WTC11 (cell line): ENCODE measurements at regions not wholly inside any gene's neighbourhood (a gene's known extent, or its start where the extent isn't known, plus 50 kb on each side); places are given as distances from the start of the nearest gene placed in this dataset.

Experiments used
- ATAC-seq: fragments of 200-7000 bp; cut with Tn5 transposase; 2 replicates; pipeline ENCODE4 v1.10.0; 2021; ENCODE audit warnings: mild to moderate bottlenecking, moderate library complexity
- CTCF ChIA-PET: fragments of 300-600 bp; sonication (Branson Sonifier 250); formaldehyde crosslinking; loops from one replicate; lab custom pipeline; 2021; ENCODE audit warnings: antibody characterized with exemption; lab: Charles Lee
- POLR2A ChIA-PET: fragments of 350-600 bp; sonication (Branson Sonifier 250); formaldehyde crosslinking; loops from one replicate; lab custom pipeline; 2021; ENCODE audit warnings: antibody characterized with exemption; lab: Charles Lee
- DNase-seq: peaks from one replicate; pipeline ENCODE4 v3.0.0; 2021; ENCODE audit warnings: low spot score
- H3K27ac Mint-ChIP-seq: 2 replicates; pipeline ENCODE4 v1.8.0; 2021; ENCODE audit warnings: mixed read lengths
- H3K27me3 Mint-ChIP-seq: 2 replicates; pipeline ENCODE4 v1.8.0; 2021; ENCODE audit warnings: low read depth, mild to moderate bottlenecking, moderate library complexity, mixed read lengths
- H3K36me3 Mint-ChIP-seq: 2 replicates; pipeline ENCODE4 v1.8.0; 2021; ENCODE audit warnings: mixed read lengths
- H3K4me1 Mint-ChIP-seq: 2 replicates; pipeline ENCODE4 v1.8.0; 2022; ENCODE audit warnings: mixed read lengths
- H3K4me3 Mint-ChIP-seq: 2 replicates; pipeline ENCODE4 v1.8.0; 2021; ENCODE audit warnings: mild to moderate bottlenecking, moderate library complexity, mixed read lengths
- H3K9me3 Mint-ChIP-seq: 2 replicates; pipeline ENCODE4 v1.8.0; 2021; ENCODE audit warnings: mixed read lengths
- AR ChIP-seq: fragments of 250-450 bp; sonication (Bioruptor Pico); IDR thresholded peaks from 2 replicates; pipeline ENCODE4 v1.9.0; 2021; ENCODE audit warnings: mild to moderate bottlenecking
- ATF1 ChIP-seq: sonication (generic); formaldehyde crosslinking; IDR thresholded peaks from 2 replicates; pipeline ENCODE4 v1.8.1; 2023; ENCODE audit warnings: mild to moderate bottlenecking, moderate library complexity, missing genetic modification reagents
- ATF2 ChIP-seq: sonication (generic); formaldehyde crosslinking; IDR thresholded peaks from 2 replicates; pipeline ENCODE4 v1.8.1; 2022; ENCODE audit warnings: low read depth, missing genetic modification reagents, borderline replicate concordance
- ATF3 ChIP-seq: sonication (generic); formaldehyde crosslinking; conservative IDR thresholded peaks from 2 replicates; pipeline ENCODE4 v1.8.1; 2022; ENCODE audit warnings: mild to moderate bottlenecking, missing genetic modification reagents
- ATF6 ChIP-seq: sonication (generic); formaldehyde crosslinking; IDR thresholded peaks from 2 replicates; pipeline ENCODE4 v1.8.1; 2023; ENCODE audit warnings: mild to moderate bottlenecking, missing genetic modification reagents
- CBFB ChIP-seq: sonication (generic); formaldehyde crosslinking; IDR thresholded peaks from 2 replicates; pipeline ENCODE4 v1.8.1; 2022; ENCODE audit warnings: mild to moderate bottlenecking, low read depth, missing genetic modification reagents
- EMX1 ChIP-seq: fragments of 250-450 bp; sonication (Bioruptor Pico); IDR thresholded peaks from 2 replicates; pipeline ENCODE4 v1.8.0; 2021; ENCODE audit warnings: mild to moderate bottlenecking
- ESRRA ChIP-seq: sonication (generic); formaldehyde crosslinking; IDR thresholded peaks from 2 replicates; pipeline ENCODE4 v1.8.1; 2022; ENCODE audit warnings: mild to moderate bottlenecking, missing genetic modification reagents, borderline replicate concordance
- FOXK1 ChIP-seq: sonication (generic); formaldehyde crosslinking; IDR thresholded peaks from 2 replicates; pipeline ENCODE4 v1.8.0; 2022; ENCODE audit warnings: mild to moderate bottlenecking, moderate library complexity, missing genetic modification reagents
- JAZF1 ChIP-seq: fragments of 250-450 bp; sonication (Bioruptor Pico); IDR thresholded peaks from 2 replicates; pipeline ENCODE4 v1.9.0; 2021; ENCODE audit warnings: moderate library complexity, mild to moderate bottlenecking, inconsistent platforms
- KAT7 ChIP-seq: sonication (generic); formaldehyde crosslinking; IDR thresholded peaks from 2 replicates; pipeline ENCODE4 v1.8.1; 2023; ENCODE audit warnings: missing genetic modification reagents, mild to moderate bottlenecking, borderline replicate concordance
- MYBL2 ChIP-seq: sonication (generic); formaldehyde crosslinking; IDR thresholded peaks from 2 replicates; pipeline ENCODE4 v1.8.1; 2023; ENCODE audit warnings: mild to moderate bottlenecking, moderate library complexity, missing genetic modification reagents
- NFATC4 ChIP-seq: fragments of 250-450 bp; sonication (Bioruptor Pico); IDR thresholded peaks from 2 replicates; pipeline ENCODE4 v1.9.0; 2021; ENCODE audit warnings: mild to moderate bottlenecking
- OVOL2 ChIP-seq: fragments of 250-450 bp; sonication (Bioruptor Pico); IDR thresholded peaks from 2 replicates; pipeline ENCODE4 v1.9.0; 2021; ENCODE audit warnings: mild to moderate bottlenecking, borderline replicate concordance
- PRDM15 ChIP-seq: sonication (generic); formaldehyde crosslinking; IDR thresholded peaks from 2 replicates; pipeline ENCODE4 v1.8.0; 2022; ENCODE audit warnings: missing genetic modification reagents
- RORB ChIP-seq: fragments of 250-450 bp; sonication (Bioruptor Pico); IDR thresholded peaks from 2 replicates; pipeline ENCODE4 v1.9.0; 2021; ENCODE audit warnings: mild to moderate bottlenecking
- SOX15 ChIP-seq: fragments of 250-450 bp; sonication (Bioruptor Pico); IDR thresholded peaks from 2 replicates; pipeline ENCODE4 v1.9.0; 2021; ENCODE audit warnings: mild to moderate bottlenecking
- SP1 ChIP-seq: sonication (generic); formaldehyde crosslinking; conservative IDR thresholded peaks from 2 replicates; pipeline ENCODE4 v1.8.1; 2022; ENCODE audit warnings: missing genetic modification reagents
- USF1 ChIP-seq: sonication (generic); formaldehyde crosslinking; IDR thresholded peaks from 2 replicates; pipeline ENCODE4 v1.8.0; 2022; ENCODE audit warnings: mild to moderate bottlenecking, missing genetic modification reagents
- ZMAT4 ChIP-seq: fragments of 250-450 bp; sonication (Bioruptor Pico); IDR thresholded peaks from 2 replicates; pipeline ENCODE4 v1.9.0; 2021; ENCODE audit warnings: mild to moderate bottlenecking
- ZNF232 ChIP-seq: sonication (generic); formaldehyde crosslinking; IDR thresholded peaks from 2 replicates; pipeline ENCODE4 v1.8.0; 2022; ENCODE audit warnings: mild to moderate bottlenecking, missing genetic modification reagents
- ZNF317 ChIP-seq: sonication (generic); formaldehyde crosslinking; IDR thresholded peaks from 2 replicates; pipeline ENCODE4 v1.8.1; 2023; ENCODE audit warnings: low read depth, mild to moderate bottlenecking, moderate library complexity, missing genetic modification reagents, borderline replicate concordance
- ZNF396 ChIP-seq: fragments of 250-450 bp; sonication (Bioruptor Pico); IDR thresholded peaks from 2 replicates; pipeline ENCODE4 v1.8.0; 2021; ENCODE audit warnings: mild to moderate bottlenecking, moderate library complexity, borderline replicate concordance
- ZNF671 ChIP-seq: fragments of 250-450 bp; sonication (Bioruptor Pico); IDR thresholded peaks from 2 replicates; pipeline ENCODE4 v1.8.0; 2021; ENCODE audit warnings: mild to moderate bottlenecking

GRCh38 chr1:203995228-203995627, 77.7 kb upstream of the SOX13 start:
- DNase-seq (no peak), ATAC-seq (no peak)
- peaks cover 4% of the 10 kb centered on the region for H3K36me3 Mint-ChIP-seq
- ChIA-PET CTCF (interaction anchor here (1.1 to 2.0 kb wide), 3 partner anchors 83 to 124 kb away, joined by 3 to 7 read pairs (median 4); no protein-coding TSS in a partner anchor), POLR2A (interaction anchor here (0.6 kb wide), 1 partner anchor 208 kb away, joined by 9 read pairs; no protein-coding TSS in a partner anchor)
- no peak for TF ChIP-seq ZNF671 (CRISPR knock-in tag)
- no peak for TF ChIP-seq PRDM15 (CRISPR knock-in tag)
- no peak for TF ChIP-seq SOX15
- no peak for TF ChIP-seq USF1 (CRISPR knock-in tag)
- no peak for TF ChIP-seq ZMAT4 (CRISPR knock-in tag)
- TF ChIP-seq FOXK1 (CRISPR knock-in tag): no peak
- no peak for TF ChIP-seq ZNF396
- TF ChIP-seq JAZF1 (CRISPR knock-in tag): no peak
- no peak for TF ChIP-seq KAT7
- no peak for TF ChIP-seq RORB (CRISPR knock-in tag)
- TF ChIP-seq AR (CRISPR knock-in tag): no peak
- TF ChIP-seq ATF6 (CRISPR knock-in tag): no peak
- H3K4me3 Mint-ChIP-seq: no peak overlapping the region
- H3K27ac Mint-ChIP-seq: no peak overlapping the region
- H3K27me3 Mint-ChIP-seq: peaks cover 32% of the 10 kb centered on the region
- peaks cover 3% of the 10 kb centered on the region for H3K9me3 Mint-ChIP-seq
- peaks cover 48% of the 10 kb centered on the region for H3K4me1 Mint-ChIP-seq

- DNase-seq: peak; percentile 73
- TF ChIP-seq ATF1 (CRISPR knock-in tag) (no peak), EMX1 (CRISPR knock-in tag) (no peak), NFATC4 (no peak), ZNF317 (CRISPR knock-in tag) (no peak), ATF2 (no peak), ZNF232 (no peak), MYBL2 (CRISPR knock-in tag) (no peak), SP1 (CRISPR knock-in tag) (no peak), ATF3 (CRISPR knock-in tag) (no peak), CBFB (CRISPR knock-in tag) (no peak), USF1 (CRISPR knock-in tag) (no peak), OVOL2 (CRISPR knock-in tag) (no peak), ESRRA (CRISPR knock-in tag) (no peak)
Observed at GRCh38 chr1:203996126-203996525, 76.8 kb upstream of the SOX13 start.

More at GRCh38 chr1:203996126-203996525, 76.8 kb upstream of the SOX13 start:
- ChIA-PET POLR2A (no interaction called here), CTCF (interaction anchor here (0.9 to 2.0 kb wide), 6 partner anchors 84 to 435 kb away, joined by 3 to 7 read pairs (median 6); no protein-coding TSS in a partner anchor)
- ATAC-seq: peak; percentile 71
- peak overlapping the region; percentile 93 for H3K27ac Mint-ChIP-seq
- peaks cover 12% of the 10 kb centered on the region for H3K9me3 Mint-ChIP-seq
- H3K4me3 Mint-ChIP-seq: peak overlapping the region; percentile 46
- H3K36me3 Mint-ChIP-seq: peaks cover 11% of the 10 kb centered on the region
- H3K27me3 Mint-ChIP-seq: peaks cover 32% of the 10 kb centered on the region
- H3K4me1 Mint-ChIP-seq: peaks cover 47% of the 10 kb centered on the region
